ENCODE measurements at regions not wholly inside any gene's neighbourhood (a gene's known extent, or its start where the extent isn't known, plus 50 kb on each side); places are given as distances from the start of the nearest gene placed in this dataset.

DNA sequence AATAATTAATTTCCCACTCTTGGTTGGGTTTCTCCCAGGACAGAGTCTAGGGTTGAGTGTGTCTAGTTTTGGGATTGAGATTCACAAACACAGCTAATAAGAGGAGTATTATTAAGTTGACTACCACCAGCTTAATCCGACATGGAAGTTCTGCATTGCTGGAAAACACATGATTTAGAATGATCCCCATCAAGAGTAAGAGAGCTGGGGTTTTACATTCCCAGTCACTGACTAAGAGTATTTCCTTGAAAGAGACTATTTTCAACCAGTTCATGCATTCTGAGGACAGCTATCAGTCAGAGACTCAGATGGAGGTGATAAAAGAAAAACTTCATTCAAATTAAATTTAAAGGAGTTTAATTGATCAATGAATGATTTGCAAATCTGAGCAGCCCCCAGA is 334.6 kb upstream of the LRATD1 start:
- TF ChIP-seq, protein P1, sequence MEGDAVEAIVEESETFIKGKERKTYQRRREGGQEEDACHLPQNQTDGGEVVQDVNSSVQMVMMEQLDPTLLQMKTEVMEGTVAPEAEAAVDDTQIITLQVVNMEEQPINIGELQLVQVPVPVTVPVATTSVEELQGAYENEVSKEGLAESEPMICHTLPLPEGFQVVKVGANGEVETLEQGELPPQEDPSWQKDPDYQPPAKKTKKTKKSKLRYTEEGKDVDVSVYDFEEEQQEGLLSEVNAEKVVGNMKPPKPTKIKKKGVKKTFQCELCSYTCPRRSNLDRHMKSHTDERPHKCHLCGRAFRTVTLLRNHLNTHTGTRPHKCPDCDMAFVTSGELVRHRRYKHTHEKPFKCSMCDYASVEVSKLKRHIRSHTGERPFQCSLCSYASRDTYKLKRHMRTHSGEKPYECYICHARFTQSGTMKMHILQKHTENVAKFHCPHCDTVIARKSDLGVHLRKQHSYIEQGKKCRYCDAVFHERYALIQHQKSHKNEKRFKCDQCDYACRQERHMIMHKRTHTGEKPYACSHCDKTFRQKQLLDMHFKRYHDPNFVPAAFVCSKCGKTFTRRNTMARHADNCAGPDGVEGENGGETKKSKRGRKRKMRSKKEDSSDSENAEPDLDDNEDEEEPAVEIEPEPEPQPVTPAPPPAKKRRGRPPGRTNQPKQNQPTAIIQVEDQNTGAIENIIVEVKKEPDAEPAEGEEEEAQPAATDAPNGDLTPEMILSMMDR (conservative IDR thresholded peaks at IDR 0.05 in 1 of 2, IDR thresholded peaks at IDR 0.05 in 1 of 2; ENCODE audit: low read depth in 1 of 2, low read length in 2 of 2), result no peak
- no peak for TF ChIP-seq EZH2 (IDR thresholded peaks at IDR 0.05; ENCODE audit: low read length, missing control alignments)
